AG09319 (cell line): ENCODE measurements at regions not wholly inside any gene's neighbourhood (a gene's known extent, or its start where the extent isn't known, plus 50 kb on each side); places are given as distances from the start of the nearest gene placed in this dataset.

Source experiments
- DNase-seq: peaks from one replicate; pipeline ENCODE4 v3.0.0-alpha.2; 2010; ENCODE audit warnings: low read depth; ENCODE audit errors: extremely low read depth
- TF ChIP-seq, protein P1 (sequence below): IDR thresholded peaks from 2 replicates; pipeline ENCODE4 v1.5.1; 2011; ENCODE audit warnings: low read depth, mild to moderate bottlenecking, inconsistent platforms, low read length, moderate library complexity

- no peak for DNase-seq
Observed at GRCh38 chr13:72508392-72508791, 219.0 kb downstream of the MZT1 start.

DNA sequence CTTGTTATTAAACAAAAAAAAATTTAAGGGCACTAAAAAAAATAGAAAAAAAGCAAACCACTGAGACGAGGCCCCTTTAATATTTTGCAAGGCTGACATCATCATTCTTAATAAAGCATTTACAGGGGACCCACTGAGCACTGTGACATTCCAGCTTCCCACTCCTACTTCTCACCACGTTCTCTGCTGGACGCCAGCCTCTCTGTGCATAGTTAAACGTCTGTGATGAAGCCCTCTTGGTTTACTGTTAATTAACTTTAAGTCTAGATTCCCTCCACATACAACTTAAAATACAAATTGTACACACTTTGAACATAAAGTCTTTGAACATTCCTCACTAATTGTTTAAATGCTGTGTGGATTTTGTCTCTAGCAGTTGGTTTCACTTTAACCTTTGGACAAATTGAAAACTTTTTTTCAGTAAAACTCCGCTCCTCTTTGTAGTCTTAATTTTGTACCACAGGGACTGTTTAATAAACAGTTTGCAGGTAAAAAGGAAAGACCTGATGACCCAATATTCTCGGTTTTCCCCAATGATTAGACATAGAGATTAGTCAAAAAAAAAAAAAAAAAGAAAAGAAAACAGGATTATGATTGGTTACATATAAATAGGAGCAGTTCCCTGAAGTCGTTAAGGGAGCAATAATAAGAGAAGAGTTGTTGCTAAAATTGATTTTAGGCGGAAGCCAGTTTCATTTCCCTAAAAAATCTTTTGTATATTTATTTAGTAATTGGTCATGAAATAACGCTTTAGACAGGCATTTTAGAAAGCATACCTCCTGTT, 219.8 kb downstream of the MZT1 start:
- no peak for DNase-seq
- TF ChIP-seq, protein P1, sequence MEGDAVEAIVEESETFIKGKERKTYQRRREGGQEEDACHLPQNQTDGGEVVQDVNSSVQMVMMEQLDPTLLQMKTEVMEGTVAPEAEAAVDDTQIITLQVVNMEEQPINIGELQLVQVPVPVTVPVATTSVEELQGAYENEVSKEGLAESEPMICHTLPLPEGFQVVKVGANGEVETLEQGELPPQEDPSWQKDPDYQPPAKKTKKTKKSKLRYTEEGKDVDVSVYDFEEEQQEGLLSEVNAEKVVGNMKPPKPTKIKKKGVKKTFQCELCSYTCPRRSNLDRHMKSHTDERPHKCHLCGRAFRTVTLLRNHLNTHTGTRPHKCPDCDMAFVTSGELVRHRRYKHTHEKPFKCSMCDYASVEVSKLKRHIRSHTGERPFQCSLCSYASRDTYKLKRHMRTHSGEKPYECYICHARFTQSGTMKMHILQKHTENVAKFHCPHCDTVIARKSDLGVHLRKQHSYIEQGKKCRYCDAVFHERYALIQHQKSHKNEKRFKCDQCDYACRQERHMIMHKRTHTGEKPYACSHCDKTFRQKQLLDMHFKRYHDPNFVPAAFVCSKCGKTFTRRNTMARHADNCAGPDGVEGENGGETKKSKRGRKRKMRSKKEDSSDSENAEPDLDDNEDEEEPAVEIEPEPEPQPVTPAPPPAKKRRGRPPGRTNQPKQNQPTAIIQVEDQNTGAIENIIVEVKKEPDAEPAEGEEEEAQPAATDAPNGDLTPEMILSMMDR = no peak

More at GRCh38 chr13:72508392-72508791, 219.0 kb downstream of the MZT1 start:
- TF ChIP-seq, protein P1 = no peak

DNA sequence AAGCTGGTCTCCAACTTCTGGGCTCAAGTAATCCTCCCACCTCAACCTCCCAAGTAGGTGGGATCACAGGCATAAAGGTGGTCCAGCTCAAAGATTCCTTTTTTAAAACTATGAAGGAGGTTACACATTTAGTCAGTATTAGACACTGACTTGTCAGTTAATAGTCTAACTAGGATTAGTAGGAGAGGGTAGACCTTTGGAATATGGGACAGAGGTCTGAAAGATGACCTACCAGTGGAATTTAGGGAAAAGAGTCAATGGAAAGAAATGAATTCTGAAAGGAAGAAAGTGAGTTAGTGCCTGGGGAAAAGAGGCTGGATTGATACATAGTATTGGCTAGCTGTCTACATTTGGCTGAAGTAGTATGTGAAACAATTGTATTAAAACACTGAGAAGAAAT, 220.7 kb downstream of the MZT1 start:
- no peak for DNase-seq
- TF ChIP-seq, protein P1 = no peak

DNA sequence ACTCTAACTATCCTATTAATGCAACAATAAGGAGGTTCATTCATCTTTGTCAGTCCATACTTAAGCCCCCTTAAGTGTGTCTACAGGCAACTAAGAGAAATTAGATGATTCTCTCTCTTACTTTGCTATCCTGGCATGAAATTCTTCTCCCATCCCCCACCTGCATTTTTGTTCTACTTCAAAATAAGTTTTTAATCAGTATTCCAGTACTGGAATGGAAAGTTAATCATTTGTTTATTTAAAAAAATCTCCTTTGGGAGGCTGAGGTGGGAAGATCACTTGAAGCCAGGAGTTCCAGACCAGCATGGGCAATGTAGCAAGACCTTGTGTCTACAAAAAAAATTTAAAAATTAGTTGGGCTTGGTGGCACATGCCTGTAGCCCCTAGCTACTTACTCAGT, 222.1 kb downstream of the MZT1 start:
- TF ChIP-seq, protein P1 = no peak
- no peak for DNase-seq

DNA sequence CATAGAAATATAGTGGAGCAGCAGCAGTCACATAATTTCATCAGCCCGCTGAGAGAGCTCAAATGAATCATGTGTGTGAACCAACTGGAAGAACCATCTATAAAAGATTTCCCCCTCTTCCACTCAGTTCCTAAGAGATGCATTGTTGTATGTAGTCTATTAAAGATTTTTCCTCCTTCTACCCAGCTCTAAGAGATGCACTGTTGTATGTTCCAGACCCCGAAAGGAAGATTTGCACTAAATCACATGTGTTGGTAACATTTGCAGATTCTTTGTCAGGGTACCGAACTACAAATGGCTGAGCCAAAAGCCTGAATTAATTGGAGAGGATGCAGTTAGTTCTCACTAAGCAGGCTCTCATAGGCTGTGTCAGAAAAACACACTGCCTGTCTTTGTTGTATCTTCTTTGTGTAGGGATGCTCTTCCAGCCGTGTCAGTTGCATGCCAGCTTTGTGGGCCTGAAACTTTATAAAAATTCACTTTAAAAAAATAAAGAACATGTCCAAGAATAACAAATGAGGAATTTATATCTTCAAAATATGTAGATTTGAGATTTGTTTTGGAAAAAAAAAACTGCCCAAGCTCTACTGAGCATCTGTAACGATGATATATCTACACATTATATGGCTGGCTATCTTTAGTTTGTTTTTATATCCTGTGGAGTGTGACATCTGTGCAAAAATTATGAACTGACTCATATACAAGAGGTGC, 223.1 kb downstream of the MZT1 start:
- TF ChIP-seq, protein P1 = no peak
- DNase-seq = no peak

- no peak for DNase-seq
- TF ChIP-seq, protein P1 = no peak
Observed at GRCh38 chr13:72500851-72501250, 226.6 kb downstream of the MZT1 start.

DNA sequence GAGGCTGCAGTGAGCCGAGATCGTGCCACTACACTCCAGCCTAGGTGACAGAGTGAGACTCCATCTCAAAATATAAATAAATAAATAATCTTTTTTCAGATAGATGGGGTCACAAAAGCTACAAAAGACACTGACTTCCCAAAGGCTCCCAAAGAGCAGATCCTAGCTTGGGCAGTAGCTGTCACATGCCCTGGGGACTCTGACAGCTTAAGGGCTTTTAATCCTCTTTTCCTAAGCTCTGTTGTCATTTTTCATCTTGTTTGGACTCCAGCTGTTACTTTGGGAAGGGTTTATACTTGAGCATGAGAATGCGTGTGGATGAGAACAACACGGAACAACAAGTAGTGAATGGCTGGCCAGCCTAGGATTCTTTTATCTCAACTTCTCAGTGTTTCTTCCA, 231.7 kb downstream of the MZT1 start:
- TF ChIP-seq, protein P1 = no peak
- no peak for DNase-seq
